MM.1S (cell line): ENCODE measurements at regions not wholly inside any gene's neighbourhood (a gene's known extent, or its start where the extent isn't known, plus 50 kb on each side); places are given as distances from the start of the nearest gene placed in this dataset.

ENCODE experiments used
- DNase-seq: peaks from one replicate; pipeline ENCODE4 v3.0.0-alpha.2; 2015
- H2AFZ ChIP-seq: fragments of 300-600 bp; sonication (generic); 2 replicates; pipeline ENCODE4 v1.6.0; 2016; ENCODE audit warnings: antibody characterized with exemption, low read length
- H3F3A ChIP-seq: fragments of 300-600 bp; sonication (generic); 2 replicates; pipeline ENCODE4 v1.6.1; 2016; ENCODE audit warnings: mild to moderate bottlenecking, antibody characterized with exemption, low read length, moderate library complexity, mixed read lengths; ENCODE audit not compliant: insufficient read depth
- H3K27ac ChIP-seq: fragments of 300-600 bp; sonication (generic); 2 replicates; pipeline ENCODE4 v1.5.1; 2016; ENCODE audit warnings: mild to moderate bottlenecking, low read length
- H3K27me3 ChIP-seq: fragments of 300-600 bp; sonication (generic); replicated peaks from 2 replicates; pipeline ENCODE4 v1.6.0; 2016; ENCODE audit warnings: low read length; ENCODE audit not compliant: insufficient read depth
- H3K36me3 ChIP-seq: fragments of 300-600 bp; sonication (generic); replicated peaks from 2 replicates; pipeline ENCODE4 v1.6.1; 2016; ENCODE audit warnings: mild to moderate bottlenecking, low read length, mixed read lengths; ENCODE audit not compliant: insufficient read depth
- H3K4me1 ChIP-seq: fragments of 300-600 bp; sonication (generic); 2 replicates; pipeline ENCODE4 v1.6.1; 2016; ENCODE audit warnings: low read length, mixed read lengths
- H3K4me2 ChIP-seq: fragments of 300-600 bp; sonication (generic); 2 replicates; pipeline ENCODE4 v1.6.0; 2016; ENCODE audit warnings: low read depth, low read length
- H3K4me3 ChIP-seq: fragments of 300-600 bp; sonication (generic); 2 replicates; pipeline ENCODE4 v1.5.1; 2016; ENCODE audit warnings: low read length, mixed read lengths
- H3K79me2 ChIP-seq: fragments of 300-600 bp; sonication (generic); 2 replicates; pipeline ENCODE4 v1.6.1; 2016; ENCODE audit warnings: mixed run types, low read length, mixed read lengths
- H3K9ac ChIP-seq: fragments of 300-600 bp; sonication (generic); 2 replicates; pipeline ENCODE4 v1.6.1; 2016; ENCODE audit warnings: low read length, mixed read lengths
- H3K9me2 ChIP-seq: fragments of 300-600 bp; sonication (generic); replicated peaks from 2 replicates; pipeline ENCODE4 v1.6.1; 2016; ENCODE audit warnings: mild to moderate bottlenecking, low read length, mixed read lengths; ENCODE audit not compliant: insufficient read depth
- H3K9me3 ChIP-seq: fragments of 300-600 bp; sonication (generic); replicated peaks from 2 replicates; pipeline ENCODE4 v1.6.1; 2016; ENCODE audit warnings: mild to moderate bottlenecking, low read length, mixed read lengths; ENCODE audit not compliant: insufficient read depth
- H4K20me1 ChIP-seq: fragments of 300-600 bp; sonication (generic); 2 replicates; pipeline ENCODE4 v1.6.1; 2016; ENCODE audit warnings: mild to moderate bottlenecking, low read length, moderate library complexity, mixed read lengths; ENCODE audit not compliant: insufficient read depth
- EZH2 ChIP-seq: fragments of 300-600 bp; sonication (generic); optimal IDR thresholded peaks from 2 replicates; pipeline ENCODE3; 2017; ENCODE audit warnings: low read depth, mild to moderate bottlenecking, antibody characterized with exemption, low read length, mixed read lengths
- EZH2phosphoT487 ChIP-seq: fragments of 300-600 bp; sonication (generic); IDR thresholded peaks from 2 replicates; pipeline ENCODE4 v1.6.1; 2018; ENCODE audit warnings: antibody characterized with exemption, low read length
- TF ChIP-seq, protein P1 (sequence below): fragments of 300-600 bp; sonication (generic); IDR thresholded peaks from 2 replicates; pipeline ENCODE4 v1.5.1; 2016; ENCODE audit warnings: antibody characterized with exemption, low read length, mixed read lengths

DNA sequence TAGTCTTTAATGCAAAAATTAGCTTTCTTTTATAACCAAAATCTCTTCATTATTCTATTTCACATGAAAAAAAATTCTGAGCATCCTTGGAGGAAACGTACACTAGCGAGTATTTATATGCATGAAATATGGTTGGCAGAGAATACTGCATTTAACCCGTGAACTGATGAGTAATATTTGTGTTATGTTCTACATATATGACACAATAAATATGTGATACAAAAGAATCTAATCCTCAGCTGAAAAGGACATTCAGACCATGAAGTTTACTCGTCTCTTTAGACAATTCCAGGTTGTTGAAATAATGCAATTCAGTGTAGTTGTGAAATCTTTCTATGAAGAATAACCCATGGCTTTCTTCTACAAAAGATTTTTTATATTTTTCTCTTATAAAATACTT is 524.8 kb upstream of the MAN1A1 start:
- no peak overlapping the region for H2AFZ ChIP-seq
- no peaks in the 10 kb centered on the region for H3K79me2 ChIP-seq
- H3K9ac ChIP-seq: no peak overlapping the region
- TF ChIP-seq EZH2: no peak
- no peak for TF ChIP-seq EZH2phosphoT487
- TF ChIP-seq, protein P1, sequence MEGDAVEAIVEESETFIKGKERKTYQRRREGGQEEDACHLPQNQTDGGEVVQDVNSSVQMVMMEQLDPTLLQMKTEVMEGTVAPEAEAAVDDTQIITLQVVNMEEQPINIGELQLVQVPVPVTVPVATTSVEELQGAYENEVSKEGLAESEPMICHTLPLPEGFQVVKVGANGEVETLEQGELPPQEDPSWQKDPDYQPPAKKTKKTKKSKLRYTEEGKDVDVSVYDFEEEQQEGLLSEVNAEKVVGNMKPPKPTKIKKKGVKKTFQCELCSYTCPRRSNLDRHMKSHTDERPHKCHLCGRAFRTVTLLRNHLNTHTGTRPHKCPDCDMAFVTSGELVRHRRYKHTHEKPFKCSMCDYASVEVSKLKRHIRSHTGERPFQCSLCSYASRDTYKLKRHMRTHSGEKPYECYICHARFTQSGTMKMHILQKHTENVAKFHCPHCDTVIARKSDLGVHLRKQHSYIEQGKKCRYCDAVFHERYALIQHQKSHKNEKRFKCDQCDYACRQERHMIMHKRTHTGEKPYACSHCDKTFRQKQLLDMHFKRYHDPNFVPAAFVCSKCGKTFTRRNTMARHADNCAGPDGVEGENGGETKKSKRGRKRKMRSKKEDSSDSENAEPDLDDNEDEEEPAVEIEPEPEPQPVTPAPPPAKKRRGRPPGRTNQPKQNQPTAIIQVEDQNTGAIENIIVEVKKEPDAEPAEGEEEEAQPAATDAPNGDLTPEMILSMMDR: no peak
- H3F3A ChIP-seq: no peaks in the 10 kb centered on the region
- no peak overlapping the region for H3K27ac ChIP-seq
- H3K4me1 ChIP-seq: no peaks in the 10 kb centered on the region
- H3K4me3 ChIP-seq: no peak overlapping the region
- no peaks in the 10 kb centered on the region for H3K36me3 ChIP-seq
- no peaks in the 10 kb centered on the region for H3K9me3 ChIP-seq
- H3K9me2 ChIP-seq: no peaks in the 10 kb centered on the region
- no peaks in the 10 kb centered on the region for H3K27me3 ChIP-seq
- H4K20me1 ChIP-seq: no peaks in the 10 kb centered on the region
- DNase-seq: no peak
- no peak overlapping the region for H3K4me2 ChIP-seq

DNA sequence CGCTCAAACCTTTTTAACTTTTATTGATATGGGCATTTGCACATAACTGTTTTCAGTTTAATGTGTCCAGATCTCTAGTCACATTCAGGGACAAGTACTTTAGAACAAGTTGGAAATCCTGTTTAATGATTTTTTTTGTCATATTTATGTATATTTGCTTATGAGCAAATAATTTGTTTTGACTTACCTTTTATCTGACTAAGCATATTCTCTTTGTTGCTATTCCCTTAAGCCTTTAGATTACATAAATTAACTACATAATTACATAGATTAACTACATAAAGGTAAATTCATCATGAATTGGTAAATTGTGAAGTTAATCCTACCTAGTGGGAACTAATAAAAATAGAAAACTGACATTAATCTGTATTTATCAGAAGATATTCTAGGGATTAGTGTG is 523.5 kb upstream of the MAN1A1 start:
- TF ChIP-seq, protein P1: no peak
- Histone ChIP-seq H3K27me3 (no peaks in the 10 kb centered on the region), H3K4me1 (no peaks in the 10 kb centered on the region)

DNA sequence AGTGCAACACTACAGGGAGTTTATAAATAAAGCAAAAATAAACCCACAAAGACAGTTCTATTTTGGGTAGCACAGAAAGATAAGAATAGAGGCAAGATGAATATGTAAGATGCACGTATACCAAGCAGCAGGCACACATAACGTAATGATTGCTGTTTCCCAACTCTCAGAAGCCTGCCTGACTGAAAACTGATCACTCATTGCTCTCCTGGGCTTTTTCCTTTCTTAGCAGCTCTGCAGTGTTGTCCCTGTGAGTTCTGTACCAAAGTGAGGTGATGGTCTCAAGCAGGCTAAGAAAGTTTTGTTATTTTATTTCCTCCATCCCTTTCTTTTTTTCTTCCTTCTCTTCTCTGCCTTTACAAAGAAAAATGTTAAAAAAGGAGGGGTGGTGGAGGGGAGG is 522.0 kb upstream of the MAN1A1 start:
- Histone ChIP-seq H3K4me1 (no peaks in the 10 kb centered on the region), H3K4me3 (no peak overlapping the region), H3K4me2 (no peak overlapping the region), H3F3A (no peaks in the 10 kb centered on the region), H3K9me2 (no peaks in the 10 kb centered on the region), H3K9me3 (no peaks in the 10 kb centered on the region), H4K20me1 (no peaks in the 10 kb centered on the region), H3K9ac (no peak overlapping the region), H3K27me3 (no peaks in the 10 kb centered on the region), H3K36me3 (no peaks in the 10 kb centered on the region), H2AFZ (no peak overlapping the region), H3K79me2 (no peaks in the 10 kb centered on the region), H3K27ac (no peak overlapping the region)
- TF ChIP-seq EZH2: no peak
- TF ChIP-seq, protein P1: no peak
- no peak for DNase-seq

More for the DNA sequence above, 523.5 kb upstream of the MAN1A1 start:
- no peak overlapping the region for H3K9ac ChIP-seq
- H3F3A ChIP-seq: no peaks in the 10 kb centered on the region
- H3K79me2 ChIP-seq: no peaks in the 10 kb centered on the region
- no peak overlapping the region for H3K4me2 ChIP-seq
- H3K9me3 ChIP-seq: no peaks in the 10 kb centered on the region
- no peaks in the 10 kb centered on the region for H4K20me1 ChIP-seq
- no peak overlapping the region for H3K4me3 ChIP-seq
- no peak for DNase-seq
- no peak overlapping the region for H3K27ac ChIP-seq
- H2AFZ ChIP-seq: no peak overlapping the region
- H3K36me3 ChIP-seq: no peaks in the 10 kb centered on the region
- no peaks in the 10 kb centered on the region for H3K9me2 ChIP-seq
